Heart left ventricle (tissue), 16 donors: ENCODE measurements at regions not wholly inside any gene's neighbourhood (a gene's known extent, or its start where the extent isn't known, plus 50 kb on each side); places are given as distances from the start of the nearest gene placed in this dataset.

Experiments used
- ATAC-seq, 4 donors: fragments of 200-7000 bp; cut with Tn5 transposase; one replicate each; pipeline ENCODE4 v1.9.1; 2020 to 2022; ENCODE audit warnings: moderate library complexity in 4 of 4, mild to moderate bottlenecking in 3 of 4, moderate number of reproducible peaks in 1 of 4
- DNase-seq, 5 donors: peaks; one replicate each; pipeline ENCODE4 v3.0.0-alpha.2; 2020
- H3K27ac ChIP-seq, 12 donors: fragments of 200-600 bp; sonication (generic) in 4 of 12; one replicate each; pipeline versions ENCODE4 v1.5.0 to v1.8.0; 2016 to 2022; ENCODE audit warnings: mild to moderate bottlenecking in 2 of 12
- H3K27me3 ChIP-seq, 9 donors: fragments of 200-600 bp; sonication (generic) in 2 of 9; one replicate each; pipeline versions ENCODE4 v1.5.1 to v1.8.0; 2016 to 2022; ENCODE audit warnings: mild to moderate bottlenecking in 3 of 9
- H3K36me3 ChIP-seq, 9 donors: fragments of 200-600 bp; sonication (generic) in 2 of 9; one replicate each; pipeline versions ENCODE4 v1.5.0 to v1.8.0; 2018 to 2022; ENCODE audit warnings: mild to moderate bottlenecking in 2 of 9
- H3K4me1 ChIP-seq, 12 donors: fragments of 200-600 bp; sonication (generic) in 4 of 12; one replicate each; pipeline versions ENCODE4 v1.5.0 to v1.8.0; 2016 to 2022; ENCODE audit warnings: mild to moderate bottlenecking in 3 of 12
- H3K4me3 ChIP-seq, 12 donors: fragments of 200-600 bp; sonication (generic) in 4 of 12; one replicate each; pipeline versions ENCODE4 v1.5.0 to v1.8.0; 2017 to 2022; ENCODE audit warnings: mild to moderate bottlenecking in 9 of 12, moderate library complexity in 4 of 12
- H3K9me3 ChIP-seq, 12 donors: fragments of 200-600 bp; sonication (generic) in 4 of 12; one replicate each; pipeline versions ENCODE4 v1.5.0 to v1.8.0; 2016 to 2022; ENCODE audit warnings: mild to moderate bottlenecking in 1 of 12
- POLR2A ChIP-seq, 2 donors: fragments of 450-650 bp; IDR thresholded peaks; one replicate each; pipeline ENCODE4 v1.6.1; 2017; ENCODE audit warnings: antibody characterized with exemption in 2 of 2, mild to moderate bottlenecking in 2 of 2, moderate library complexity in 2 of 2
- WGBS, 4 donors: extraction: QIAGEN DNeasy Blood & Tissue Kit in 2 of 4; methylation state at CpG; one replicate each; pipeline versions ENCODE4 v1.1.5 to v1.1.7; 2013 to 2018; 5-methylcytosine and 5-hydroxymethylcytosine counted together
- intact Hi-C, 10 donors: fragments of 100-400 bp; cut with DNase I; formaldehyde crosslinking; loops; one replicate each; pipeline versions ENCODE4 v1.11.1 to v1.14.2; 2022
- TF ChIP-seq, protein P1 (sequence below), 12 donors: fragments of 200-600 bp; sonication (generic) in 4 of 12; IDR thresholded peaks; one replicate each; pipeline versions ENCODE4 v1.5.0 to v1.8.0; 2018 to 2022; ENCODE audit warnings: antibody characterized with exemption in 12 of 12, mild to moderate bottlenecking in 5 of 12
- donor health status: ischemic (EF 13 %, LVEDD 7.1; RV severe dilation, severe dysfunction).
- donor health status: healthy with polysubstance abuse.
- donor health status: DM: no; HTN: yes; CAD: no.
- donor health status: DM: no; HTN: no; CAD: no.
- donor health status: ischemic (EF 25% LVEDD 6.9; RV normal size, moderate dysfunction).
- donor health status: ischemic (EF 25% LVEDD 5.7; RV mildly dilated, moderate dysfunction).
- donor health status: healthy.
- donor health status: DM: yes; HTN: yes; CAD: no.
- donor health status: ischemic (EF 35%, LVEDD 5.7; RV mildly dilated, moderate dysfunction).
- donor health status: nonischemic (EF 11% LVEDD 7.7; RV severe dilation, severe dysfunction).
- donor health status: DM: yes; HTN: yes; CAD: no.
- donor health status: PGD.
- donor health status: ischemic (EF 29% LVEDD 5.4; RV normal size, mild dysfunction).
- donor health status: nonischemic (EF 23%, LVEDD 6.1; RV moderate dilation, normal function).

DNA sequence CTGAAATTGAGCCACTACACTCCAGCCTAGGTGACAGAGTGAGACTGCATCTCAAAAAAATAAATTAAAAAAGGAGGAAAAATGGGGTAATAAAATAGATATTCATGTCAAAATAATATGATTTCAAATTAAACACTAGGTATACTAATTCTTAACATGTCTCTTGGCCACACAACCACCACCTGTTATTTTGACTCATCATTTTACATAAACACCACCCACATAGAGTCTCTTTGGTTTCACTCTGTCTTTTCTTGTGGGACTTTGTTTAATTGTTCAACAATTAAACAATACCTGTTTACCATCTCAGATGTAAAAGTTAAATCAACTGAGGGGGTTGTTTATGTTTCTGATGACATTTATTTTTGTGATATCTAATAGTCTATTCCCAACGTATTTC, 476.8 kb upstream of the ADGRB3 start:
- no peak for TF ChIP-seq POLR2A (IDR thresholded peaks at IDR 0.05)
- TF ChIP-seq, protein P1, sequence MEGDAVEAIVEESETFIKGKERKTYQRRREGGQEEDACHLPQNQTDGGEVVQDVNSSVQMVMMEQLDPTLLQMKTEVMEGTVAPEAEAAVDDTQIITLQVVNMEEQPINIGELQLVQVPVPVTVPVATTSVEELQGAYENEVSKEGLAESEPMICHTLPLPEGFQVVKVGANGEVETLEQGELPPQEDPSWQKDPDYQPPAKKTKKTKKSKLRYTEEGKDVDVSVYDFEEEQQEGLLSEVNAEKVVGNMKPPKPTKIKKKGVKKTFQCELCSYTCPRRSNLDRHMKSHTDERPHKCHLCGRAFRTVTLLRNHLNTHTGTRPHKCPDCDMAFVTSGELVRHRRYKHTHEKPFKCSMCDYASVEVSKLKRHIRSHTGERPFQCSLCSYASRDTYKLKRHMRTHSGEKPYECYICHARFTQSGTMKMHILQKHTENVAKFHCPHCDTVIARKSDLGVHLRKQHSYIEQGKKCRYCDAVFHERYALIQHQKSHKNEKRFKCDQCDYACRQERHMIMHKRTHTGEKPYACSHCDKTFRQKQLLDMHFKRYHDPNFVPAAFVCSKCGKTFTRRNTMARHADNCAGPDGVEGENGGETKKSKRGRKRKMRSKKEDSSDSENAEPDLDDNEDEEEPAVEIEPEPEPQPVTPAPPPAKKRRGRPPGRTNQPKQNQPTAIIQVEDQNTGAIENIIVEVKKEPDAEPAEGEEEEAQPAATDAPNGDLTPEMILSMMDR (IDR thresholded peaks at IDR 0.05) = no peak
- Histone ChIP-seq H3K27ac (no peak overlapping the region), H3K27me3 (no peaks in the 10 kb centered on the region), H3K36me3 (no peaks in the 10 kb centered on the region), H3K4me3 (no peak overlapping the region), H3K9me3 (peaks cover 0 to 12% (median 0%) of the 10 kb centered on the region in 12 donors), H3K4me1 (no peaks in the 10 kb centered on the region)
- ATAC-seq (no peak), DNase-seq (no peak)
- intact Hi-C loops = no loop called here
- 29 to 35% (median 31%) methylated on average over 1 of the region's 1 CpG for WGBS, 4 donors

DNA sequence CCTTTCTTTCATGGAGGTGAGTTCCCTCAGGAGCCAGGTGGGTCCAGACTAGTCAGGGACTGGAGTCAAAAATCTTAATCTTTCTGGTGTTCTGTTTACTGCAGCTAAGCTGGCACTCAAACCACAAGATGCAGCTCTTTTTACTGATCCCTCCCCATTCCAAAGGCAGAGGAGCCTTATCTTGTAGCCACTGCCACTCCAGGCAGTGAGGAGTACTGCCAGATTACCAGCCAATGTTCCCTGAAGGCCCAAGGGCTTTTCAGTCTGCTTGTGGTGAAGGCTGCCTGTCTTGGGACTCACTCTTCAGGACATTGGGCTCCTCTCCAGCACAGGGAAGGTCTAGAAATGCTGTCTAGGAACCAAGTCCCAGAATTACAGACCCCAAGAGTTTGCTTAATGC, 490.4 kb upstream of the ADGRB3 start:
- TF ChIP-seq, protein P1 (IDR thresholded peaks at IDR 0.05) = no peak
- no peak for TF ChIP-seq POLR2A (IDR thresholded peaks at IDR 0.05)
- no peak for ATAC-seq
- Histone ChIP-seq H3K36me3 (no peaks in the 10 kb centered on the region), H3K4me3 (no peak overlapping the region), H3K4me1 (no peaks in the 10 kb centered on the region), H3K9me3 (peaks cover 0 to 8% (median 0%) of the 10 kb centered on the region in 12 donors), H3K27me3 (no peaks in the 10 kb centered on the region), H3K27ac (no peak overlapping the region)
- intact Hi-C loops = no loop called here
- no peak for DNase-seq

DNA sequence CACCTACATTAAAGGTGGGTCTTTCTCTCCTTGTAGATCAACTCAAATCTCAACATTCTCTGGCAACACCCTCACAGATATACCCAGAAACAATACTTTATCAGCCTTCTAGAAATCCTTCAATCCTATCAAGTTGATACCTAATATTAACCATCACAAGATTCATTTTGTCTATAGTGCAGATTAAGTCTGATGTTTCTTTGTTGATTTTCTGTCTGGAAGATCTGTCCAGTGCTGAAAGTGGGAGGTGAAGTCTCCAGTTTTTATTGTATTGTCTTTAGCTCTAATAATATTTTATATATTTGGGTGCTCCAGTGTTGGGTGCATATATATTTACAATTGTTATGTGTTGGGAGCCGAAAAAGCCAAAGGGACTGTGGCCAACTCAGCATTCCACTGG, 493.9 kb upstream of the ADGRB3 start:
- DNase-seq = no peak
- Histone ChIP-seq H3K27ac (no peak overlapping the region), H3K4me1 (no peaks in the 10 kb centered on the region), H3K9me3 (peaks cover 0 to 12% (median 0%) of the 10 kb centered on the region in 12 donors), H3K27me3 (no peaks in the 10 kb centered on the region), H3K4me3 (no peak overlapping the region), H3K36me3 (no peaks in the 10 kb centered on the region)
- intact Hi-C loops = no loop called here
- WGBS, 4 donors = 63 to 79% (median 78%) methylated on average over 1 of the region's 1 CpG
- TF ChIP-seq POLR2A (IDR thresholded peaks at IDR 0.05) = no peak
- TF ChIP-seq, protein P1 (IDR thresholded peaks at IDR 0.05) = no peak
- no peak for ATAC-seq

DNA sequence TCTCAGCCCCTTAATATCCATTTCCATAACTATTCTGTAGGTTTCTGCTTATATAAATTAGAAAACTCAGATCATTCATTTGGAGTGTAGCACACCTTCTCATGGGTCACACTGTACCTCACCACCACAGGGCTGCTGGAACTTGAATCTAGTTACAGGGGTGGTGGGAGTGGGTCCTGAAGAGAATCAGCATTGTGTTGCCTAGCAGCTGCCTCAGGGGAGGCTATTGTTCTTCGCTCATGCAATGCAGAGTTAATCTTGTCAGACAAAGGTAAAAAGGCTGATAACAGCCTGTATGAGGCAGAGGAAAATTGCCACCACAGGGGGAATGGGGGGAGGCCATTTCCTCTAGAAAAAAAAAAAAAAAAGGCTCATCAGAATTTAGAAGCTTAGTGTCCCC, 496.0 kb upstream of the ADGRB3 start:
- intact Hi-C loops = no loop called here
- TF ChIP-seq, protein P1 (IDR thresholded peaks at IDR 0.05) = no peak
- TF ChIP-seq POLR2A (IDR thresholded peaks at IDR 0.05) = no peak
- no peak for ATAC-seq
- no peak overlapping the region for H3K4me3 ChIP-seq
- H3K36me3 ChIP-seq = no peaks in the 10 kb centered on the region
- no peak overlapping the region for H3K27ac ChIP-seq
- DNase-seq = no peak
- H3K4me1 ChIP-seq = no peaks in the 10 kb centered on the region
- 19 to 62% (median 27%) methylated on average over 1 of the region's 1 CpG for WGBS, 4 donors
- H3K9me3 ChIP-seq = peaks cover 0 to 11% (median 0%) of the 10 kb centered on the region in 12 donors
- no peaks in the 10 kb centered on the region for H3K27me3 ChIP-seq
